ENCODE measurements at regions not wholly inside any gene's neighbourhood (a gene's known extent, or its start where the extent isn't known, plus 50 kb on each side); places are given as distances from the start of the nearest gene placed in this dataset.

DNA sequence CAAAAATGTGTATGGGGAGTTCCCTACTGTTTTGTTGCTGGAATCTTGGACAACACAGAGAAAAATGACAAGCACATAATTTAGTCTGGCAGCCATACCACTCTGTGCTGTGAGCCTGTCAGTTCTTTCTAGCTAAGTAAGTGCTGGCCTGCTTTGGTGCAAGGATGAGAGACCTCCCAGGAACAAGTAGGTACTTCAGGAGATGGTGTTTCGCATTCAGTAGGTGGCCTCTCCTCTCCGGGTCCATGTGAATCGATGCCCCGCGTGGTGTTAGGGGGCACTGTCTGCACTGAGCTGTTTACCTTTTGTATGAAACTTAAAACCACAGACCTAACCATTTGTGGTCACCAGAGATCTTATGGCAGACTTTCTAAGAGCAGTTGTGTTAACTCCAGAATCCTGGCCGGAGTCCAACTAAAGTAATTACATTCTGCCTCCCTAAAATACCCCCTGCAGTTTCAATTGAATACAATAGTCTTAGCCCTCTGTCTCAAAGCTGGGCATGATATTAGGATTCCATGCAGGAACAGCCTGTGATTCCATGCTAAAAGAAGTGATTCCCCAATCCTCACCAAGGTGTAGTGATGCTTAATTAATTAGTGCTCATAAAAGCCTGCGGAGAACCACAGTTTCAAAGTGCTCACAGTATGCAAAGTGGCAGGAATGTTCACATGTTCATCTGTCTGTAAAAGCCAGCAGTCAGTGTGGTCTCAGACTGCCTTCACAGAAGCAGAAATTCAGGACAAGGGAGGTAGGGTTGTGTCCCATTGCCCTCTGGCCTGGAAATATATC, 64.2 kb downstream of the LLPH start:
- H3K4me1 ChIP-seq (ENCODE audit: control insufficient read depth, insufficient read depth, low read length) = peaks cover 15% of the 10 kb centered on the region
- H3K9ac ChIP-seq (ENCODE audit: low read depth, low read length) = no peak overlapping the region
- H3K9me3 ChIP-seq (ENCODE audit: control insufficient read depth, insufficient read depth, low read length) = no peaks in the 10 kb centered on the region
- no peak overlapping the region for H3K4me3 ChIP-seq (ENCODE audit: low read depth, low read length)
- no peaks in the 10 kb centered on the region for H3K27me3 ChIP-seq (ENCODE audit: control insufficient read depth, insufficient read depth, low read length)
- no peaks in the 10 kb centered on the region for H3K36me3 ChIP-seq (ENCODE audit: control insufficient read depth, insufficient read depth, low read length)

DNA sequence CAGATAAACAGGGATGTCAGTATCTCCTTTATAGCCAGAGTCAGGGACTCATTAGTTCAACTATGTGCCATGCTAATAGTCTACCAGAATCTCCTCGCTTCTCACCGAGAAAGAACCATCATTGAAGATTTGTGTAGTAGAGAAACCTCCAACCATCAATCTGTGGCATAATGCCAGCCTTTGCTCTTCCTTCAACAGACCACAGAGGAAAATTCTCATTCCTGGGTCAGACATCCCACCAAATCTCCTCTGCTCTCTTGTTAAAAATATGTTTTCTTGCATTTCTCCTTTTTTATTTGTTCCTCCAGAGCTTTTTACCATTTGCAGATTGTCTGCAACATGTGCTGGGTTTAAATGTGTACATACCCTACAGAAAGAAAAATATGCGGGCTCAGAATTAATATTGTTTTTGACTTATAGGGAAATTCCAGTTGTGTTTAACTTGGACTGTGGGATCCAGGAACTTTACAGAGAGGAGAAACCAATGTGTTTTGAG, 64.9 kb downstream of the LLPH start:
- Histone ChIP-seq H3K9me3 (ENCODE audit: control insufficient read depth, insufficient read depth, low read length) (no peaks in the 10 kb centered on the region), H3K9ac (ENCODE audit: low read depth, low read length) (no peak overlapping the region), H3K27me3 (ENCODE audit: control insufficient read depth, insufficient read depth, low read length) (no peaks in the 10 kb centered on the region), H3K4me1 (ENCODE audit: control insufficient read depth, insufficient read depth, low read length) (peaks cover 20% of the 10 kb centered on the region), H3K4me3 (ENCODE audit: low read depth, low read length) (no peak overlapping the region), H3K36me3 (ENCODE audit: control insufficient read depth, insufficient read depth, low read length) (no peaks in the 10 kb centered on the region)

DNA sequence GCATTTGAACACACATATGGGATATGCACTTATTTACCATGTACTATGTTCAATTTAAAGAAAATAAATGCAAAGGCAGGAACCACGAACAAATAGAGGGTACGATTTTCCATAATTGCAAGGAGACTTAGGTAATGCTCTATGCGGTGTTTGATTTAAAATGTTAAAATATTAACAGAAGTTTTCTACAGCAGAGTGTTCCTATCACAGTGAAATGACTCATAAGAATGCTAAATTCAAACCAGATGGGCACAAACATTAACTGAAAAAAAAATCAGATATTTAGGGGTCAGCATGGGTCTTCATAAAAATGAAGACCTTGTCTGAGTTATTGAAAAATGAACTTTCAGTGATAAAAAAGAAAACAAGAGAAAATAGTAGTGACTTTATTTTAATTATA, 65.4 kb downstream of the LLPH start:
- peaks cover 22% of the 10 kb centered on the region for H3K4me1 ChIP-seq (ENCODE audit: control insufficient read depth, insufficient read depth, low read length)
- H3K36me3 ChIP-seq (ENCODE audit: control insufficient read depth, insufficient read depth, low read length) = no peaks in the 10 kb centered on the region
- no peak overlapping the region for H3K4me3 ChIP-seq (ENCODE audit: low read depth, low read length)
- H3K9ac ChIP-seq (ENCODE audit: low read depth, low read length) = no peak overlapping the region
- H3K9me3 ChIP-seq (ENCODE audit: control insufficient read depth, insufficient read depth, low read length) = no peaks in the 10 kb centered on the region
- H3K27me3 ChIP-seq (ENCODE audit: control insufficient read depth, insufficient read depth, low read length) = no peaks in the 10 kb centered on the region

DNA sequence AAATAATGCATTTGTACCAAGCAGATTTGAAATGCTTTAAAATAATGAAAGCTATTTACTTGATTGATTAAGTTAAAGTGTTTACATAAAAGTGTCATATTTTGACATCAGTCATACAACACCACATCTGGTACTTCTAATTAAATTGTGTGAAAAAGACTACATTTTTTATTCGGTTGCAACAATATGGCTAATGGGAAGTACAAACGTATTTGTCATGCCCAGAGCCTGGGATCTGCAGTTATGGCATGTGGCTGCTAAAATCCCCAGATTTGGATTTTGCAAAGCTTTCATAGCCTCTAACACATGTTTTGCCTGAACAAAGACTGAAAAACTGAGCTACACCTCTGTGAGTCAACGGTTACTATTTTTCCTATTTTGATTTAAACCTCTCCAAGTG, 66.6 kb downstream of the LLPH start:
- Histone ChIP-seq H3K4me1 (ENCODE audit: control insufficient read depth, insufficient read depth, low read length) (peaks cover 22% of the 10 kb centered on the region), H3K9me3 (ENCODE audit: control insufficient read depth, insufficient read depth, low read length) (no peaks in the 10 kb centered on the region), H3K36me3 (ENCODE audit: control insufficient read depth, insufficient read depth, low read length) (no peaks in the 10 kb centered on the region), H3K4me3 (ENCODE audit: low read depth, low read length) (no peak overlapping the region), H3K9ac (ENCODE audit: low read depth, low read length) (no peak overlapping the region), H3K27me3 (ENCODE audit: control insufficient read depth, insufficient read depth, low read length) (no peaks in the 10 kb centered on the region)

DNA sequence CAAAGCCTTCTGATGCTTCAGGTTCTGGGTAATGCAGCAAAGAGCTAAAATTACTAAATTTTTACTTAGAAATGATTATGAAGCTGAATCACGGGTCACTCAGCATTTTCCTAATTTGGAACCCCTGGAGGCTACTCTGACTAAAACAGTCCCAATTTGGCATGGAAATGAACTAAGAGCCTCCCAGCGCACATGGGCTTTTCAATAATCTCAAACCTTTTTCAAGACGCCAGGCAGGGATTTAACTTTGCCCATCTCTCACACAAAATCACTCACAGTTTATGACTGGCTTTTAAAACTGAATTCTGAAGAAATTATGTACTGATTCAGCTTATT, 68.3 kb downstream of the LLPH start:
- Histone ChIP-seq H3K36me3 (ENCODE audit: control insufficient read depth, insufficient read depth, low read length) (no peaks in the 10 kb centered on the region), H3K4me1 (ENCODE audit: control insufficient read depth, insufficient read depth, low read length) (peaks cover 22% of the 10 kb centered on the region), H3K27me3 (ENCODE audit: control insufficient read depth, insufficient read depth, low read length) (no peaks in the 10 kb centered on the region), H3K9me3 (ENCODE audit: control insufficient read depth, insufficient read depth, low read length) (no peaks in the 10 kb centered on the region), H3K4me3 (ENCODE audit: low read depth, low read length) (peak overlapping the region; percentile 24), H3K9ac (ENCODE audit: low read depth, low read length) (no peak overlapping the region)

DNA sequence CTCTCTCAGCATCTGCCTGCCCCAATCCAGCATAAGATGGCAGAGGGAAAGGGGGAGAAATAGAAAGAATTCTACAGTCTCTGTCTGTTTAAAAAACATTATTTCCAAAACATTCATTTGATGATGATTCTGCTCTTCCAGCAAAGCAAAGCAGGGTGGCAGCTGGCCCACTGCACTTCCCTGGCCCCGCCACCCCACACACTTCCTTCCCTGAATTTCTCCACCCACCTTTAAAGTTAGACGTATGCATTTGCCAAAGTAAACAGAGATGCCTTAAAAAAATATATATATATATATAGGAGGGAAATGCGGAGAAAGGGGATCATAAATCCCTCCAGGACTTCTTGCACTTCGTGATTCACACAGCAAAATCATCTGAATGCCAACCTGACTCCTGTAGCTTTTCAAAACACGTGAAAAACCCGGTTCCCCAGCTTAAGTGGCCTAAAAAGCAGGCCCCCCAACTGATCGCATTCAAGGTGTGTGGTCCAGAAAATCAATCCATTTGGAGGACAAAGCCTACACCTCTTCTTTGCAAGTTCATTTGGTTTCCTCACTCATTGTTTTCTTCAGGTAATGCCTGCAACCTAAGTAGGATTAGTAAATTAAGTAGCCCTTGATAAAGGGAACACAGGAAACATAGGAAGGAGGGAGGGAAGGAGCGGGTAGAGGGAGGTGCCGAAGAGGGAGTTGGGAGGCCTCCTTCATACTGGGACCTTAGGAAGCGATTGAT, 68.8 kb downstream of the LLPH start:
- Histone ChIP-seq H3K9ac (ENCODE audit: low read depth, low read length) (peak overlapping the region; percentile 63), H3K27me3 (ENCODE audit: control insufficient read depth, insufficient read depth, low read length) (no peaks in the 10 kb centered on the region), H3K36me3 (ENCODE audit: control insufficient read depth, insufficient read depth, low read length) (no peaks in the 10 kb centered on the region), H3K4me1 (ENCODE audit: control insufficient read depth, insufficient read depth, low read length) (peaks cover 22% of the 10 kb centered on the region), H3K9me3 (ENCODE audit: control insufficient read depth, insufficient read depth, low read length) (no peaks in the 10 kb centered on the region), H3K4me3 (ENCODE audit: low read depth, low read length) (peak overlapping the region; percentile 24)

DNA sequence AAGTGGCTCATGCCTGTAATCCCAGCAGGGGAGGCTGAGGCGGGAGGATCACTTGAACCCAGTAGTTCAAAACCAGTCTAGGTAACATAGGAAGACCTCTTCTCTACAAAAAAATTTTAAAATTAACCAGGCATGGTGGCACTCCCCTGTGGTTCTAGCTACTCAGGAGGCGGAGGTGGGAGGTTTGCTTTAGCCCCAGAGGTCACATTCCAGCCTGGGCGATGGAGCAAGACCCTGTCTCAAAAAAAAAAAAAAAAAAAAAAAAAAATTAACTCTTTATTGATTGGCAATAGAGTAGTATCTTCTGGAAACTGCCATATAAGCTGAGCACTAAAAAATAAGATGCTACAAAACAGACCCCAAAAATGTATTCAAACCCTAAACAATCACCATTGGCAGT, 69.5 kb downstream of the LLPH start:
- Histone ChIP-seq H3K4me1 (ENCODE audit: control insufficient read depth, insufficient read depth, low read length) (peaks cover 22% of the 10 kb centered on the region), H3K9me3 (ENCODE audit: control insufficient read depth, insufficient read depth, low read length) (no peaks in the 10 kb centered on the region), H3K27me3 (ENCODE audit: control insufficient read depth, insufficient read depth, low read length) (no peaks in the 10 kb centered on the region), H3K36me3 (ENCODE audit: control insufficient read depth, insufficient read depth, low read length) (no peaks in the 10 kb centered on the region), H3K9ac (ENCODE audit: low read depth, low read length) (no peak overlapping the region), H3K4me3 (ENCODE audit: low read depth, low read length) (no peak overlapping the region)

DNA sequence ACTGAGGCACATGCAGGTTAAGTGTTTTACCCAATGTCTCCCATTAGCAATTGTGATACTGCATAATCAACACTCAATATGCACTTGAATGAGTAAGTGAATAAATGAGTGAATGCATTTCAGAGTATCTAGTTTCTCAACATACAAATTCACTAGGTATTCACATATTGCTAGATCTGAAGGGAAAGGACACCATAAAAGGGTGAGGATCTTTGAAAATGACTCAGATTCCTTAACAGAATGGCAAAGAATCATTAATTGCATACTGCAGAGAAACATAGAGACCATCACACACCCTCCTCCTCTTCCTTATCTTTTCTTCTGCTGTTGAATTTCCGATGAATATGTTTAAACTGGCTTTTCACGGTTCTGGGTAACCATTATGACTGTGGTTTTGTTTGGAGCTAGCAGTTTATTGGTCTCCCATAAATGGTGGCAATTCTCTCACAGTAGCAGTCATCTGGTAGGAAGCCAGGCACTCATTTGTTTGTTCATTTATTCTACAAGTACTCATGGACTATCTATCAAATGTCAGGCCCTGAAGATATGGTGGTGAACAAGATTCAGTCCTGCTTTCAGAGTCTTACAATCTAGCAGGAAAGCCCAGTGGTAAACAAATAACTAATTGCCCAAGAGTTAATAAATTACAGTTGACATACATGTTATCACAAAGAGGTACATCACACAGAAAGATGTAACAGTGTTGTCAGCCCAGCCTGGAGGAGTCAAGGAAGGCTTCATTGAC, 70.2 kb downstream of the LLPH start:
- Histone ChIP-seq H3K9ac (ENCODE audit: low read depth, low read length) (no peak overlapping the region), H3K4me3 (ENCODE audit: low read depth, low read length) (no peak overlapping the region), H3K4me1 (ENCODE audit: control insufficient read depth, insufficient read depth, low read length) (peaks cover 22% of the 10 kb centered on the region), H3K9me3 (ENCODE audit: control insufficient read depth, insufficient read depth, low read length) (no peaks in the 10 kb centered on the region), H3K36me3 (ENCODE audit: control insufficient read depth, insufficient read depth, low read length) (no peaks in the 10 kb centered on the region), H3K27me3 (ENCODE audit: control insufficient read depth, insufficient read depth, low read length) (no peaks in the 10 kb centered on the region)

DNA sequence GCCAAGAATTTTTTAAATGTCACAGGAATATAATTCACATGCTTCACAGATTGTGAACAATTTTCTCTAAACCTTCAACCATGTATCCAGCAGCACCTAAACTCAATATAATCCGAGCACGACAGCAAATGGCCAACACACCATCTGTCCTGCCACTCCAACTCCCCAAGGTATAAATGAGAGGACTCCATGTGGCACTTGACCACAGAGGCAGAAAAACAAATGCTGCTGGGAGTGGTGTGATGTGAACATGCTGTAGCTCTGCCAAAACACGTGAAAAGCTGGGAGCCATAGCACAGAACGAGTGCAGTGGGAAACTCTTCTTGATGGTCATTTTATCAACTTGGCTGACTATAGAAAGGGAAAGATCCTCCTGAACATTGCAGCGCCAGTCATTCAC, 70.9 kb downstream of the LLPH start:
- no peaks in the 10 kb centered on the region for H3K9me3 ChIP-seq (ENCODE audit: control insufficient read depth, insufficient read depth, low read length)
- H3K36me3 ChIP-seq (ENCODE audit: control insufficient read depth, insufficient read depth, low read length) = no peaks in the 10 kb centered on the region
- H3K4me1 ChIP-seq (ENCODE audit: control insufficient read depth, insufficient read depth, low read length) = peaks cover 19% of the 10 kb centered on the region
- H3K27me3 ChIP-seq (ENCODE audit: control insufficient read depth, insufficient read depth, low read length) = no peaks in the 10 kb centered on the region
- H3K4me3 ChIP-seq (ENCODE audit: low read depth, low read length) = no peak overlapping the region
- H3K9ac ChIP-seq (ENCODE audit: low read depth, low read length) = no peak overlapping the region

DNA sequence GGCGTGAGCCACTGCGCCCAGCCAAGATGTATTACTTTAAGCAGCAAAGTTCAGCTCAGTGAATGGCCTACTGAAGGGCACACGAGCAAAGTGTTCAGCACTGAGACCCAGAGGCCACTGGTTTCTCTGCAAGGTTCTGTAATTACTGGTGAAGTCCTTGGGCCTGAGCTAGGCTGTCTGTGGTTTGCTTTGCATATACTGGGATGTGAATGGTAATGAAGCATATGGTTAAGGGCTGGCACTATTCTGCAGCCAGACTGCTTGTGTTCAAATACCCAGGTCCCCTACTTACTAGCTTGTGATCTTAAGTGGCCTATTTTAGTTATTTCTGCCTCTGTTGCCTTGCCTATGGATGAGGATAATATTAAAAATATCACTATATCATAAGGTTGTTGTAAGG, 72.0 kb downstream of the LLPH start:
- H3K4me3 ChIP-seq (ENCODE audit: low read depth, low read length) = no peak overlapping the region
- H3K36me3 ChIP-seq (ENCODE audit: control insufficient read depth, insufficient read depth, low read length) = no peaks in the 10 kb centered on the region
- H3K4me1 ChIP-seq (ENCODE audit: control insufficient read depth, insufficient read depth, low read length) = peaks cover 19% of the 10 kb centered on the region
- no peaks in the 10 kb centered on the region for H3K27me3 ChIP-seq (ENCODE audit: control insufficient read depth, insufficient read depth, low read length)
- H3K9ac ChIP-seq (ENCODE audit: low read depth, low read length) = no peak overlapping the region
- H3K9me3 ChIP-seq (ENCODE audit: control insufficient read depth, insufficient read depth, low read length) = no peaks in the 10 kb centered on the region

DNA sequence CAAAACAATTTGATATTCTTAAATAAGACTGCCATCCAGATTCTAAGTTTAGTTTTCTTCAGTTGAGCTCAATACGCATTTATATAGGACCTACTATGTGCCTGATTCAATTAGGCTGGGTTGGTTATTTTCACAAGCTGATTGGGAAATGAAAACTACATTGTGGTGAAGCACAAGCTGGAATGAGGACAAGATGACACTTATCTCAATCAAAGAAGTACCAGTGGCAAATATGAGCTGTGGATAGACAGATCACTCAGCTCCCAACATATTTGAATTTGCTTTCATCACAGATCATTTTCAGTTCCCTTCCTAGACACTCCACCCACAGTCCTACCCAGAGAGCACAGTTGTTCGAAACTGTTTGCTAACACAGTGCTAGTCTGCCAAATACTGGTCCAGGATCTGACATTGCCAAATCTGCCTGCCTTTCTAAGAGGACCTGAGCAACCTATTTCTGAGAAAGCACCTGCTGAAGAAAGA, 74.7 kb downstream of the LLPH start:
- Histone ChIP-seq H3K9me3 (ENCODE audit: control insufficient read depth, insufficient read depth, low read length) (no peaks in the 10 kb centered on the region), H3K36me3 (ENCODE audit: control insufficient read depth, insufficient read depth, low read length) (no peaks in the 10 kb centered on the region), H3K4me1 (ENCODE audit: control insufficient read depth, insufficient read depth, low read length) (peaks cover 4% of the 10 kb centered on the region), H3K27me3 (ENCODE audit: control insufficient read depth, insufficient read depth, low read length) (no peaks in the 10 kb centered on the region), H3K4me3 (ENCODE audit: low read depth, low read length) (no peak overlapping the region), H3K9ac (ENCODE audit: low read depth, low read length) (no peak overlapping the region)
